Natural killer cell (primary cell): ENCODE measurements at regions not wholly inside any gene's neighbourhood (a gene's known extent, or its start where the extent isn't known, plus 50 kb on each side); places are given as distances from the start of the nearest gene placed in this dataset.
A peak's percentile ranks its signal among the peaks of the same experiment; 100 is the strongest.

Experiments
- ATAC-seq, 3 donors: fragments of 150-1000 bp in 2 of 3; fragments of 200-7000 bp in 1 of 3; cut with Tn5 transposase; 1 replicate in 1 of 3; 2 replicates in 2 of 3; pipeline ENCODE4 v1.10.0; 2021; ENCODE audit warnings: mild to moderate bottlenecking in 2 of 3, moderate library complexity in 2 of 3
- DNase-seq, 2 donors: peaks; one replicate each; pipeline versions ENCODE4 v3.0.0 to v3.0.0-alpha.2; 2013 to 2021; ENCODE audit warnings: mixed read lengths in 1 of 2
- H3K27ac ChIP-seq: one replicate; pipeline ENCODE4 v1.5.1; 2013; ENCODE audit warnings: mild to moderate bottlenecking, low read length
- H3K27me3 ChIP-seq: one replicate; pipeline ENCODE4 v1.6.1; 2013; ENCODE audit warnings: low read length; ENCODE audit not compliant: control insufficient read depth, insufficient read depth
- H3K36me3 ChIP-seq: one replicate; pipeline ENCODE4 v1.6.1; 2013; ENCODE audit warnings: low read length; ENCODE audit not compliant: control insufficient read depth, insufficient read depth
- H3K4me1 ChIP-seq: one replicate; pipeline ENCODE4 v1.6.1; 2013; ENCODE audit warnings: low read length; ENCODE audit not compliant: control insufficient read depth, insufficient read depth
- H3K4me3 ChIP-seq: one replicate; pipeline ENCODE4 v1.5.1; 2013; ENCODE audit warnings: low read length
- H3K9me3 ChIP-seq: one replicate; pipeline ENCODE4 v1.6.1; 2013; ENCODE audit warnings: low read length; ENCODE audit not compliant: control insufficient read depth, insufficient read depth
- H3K27ac Mint-ChIP-seq, 2 donors: one replicate each; pipeline ENCODE4 v1.8.0; 2022; ENCODE audit warnings: mild to moderate bottlenecking in 2 of 2, mixed read lengths in 2 of 2, moderate library complexity in 1 of 2
- H3K27me3 Mint-ChIP-seq, 2 donors: one replicate each; pipeline ENCODE4 v1.8.0; 2022; ENCODE audit warnings: low read depth in 2 of 2, mixed read lengths in 2 of 2
- H3K36me3 Mint-ChIP-seq: one replicate; pipeline ENCODE4 v1.8.0; 2022; ENCODE audit warnings: mixed read lengths
- H3K4me1 Mint-ChIP-seq, 2 donors: one replicate each; pipeline ENCODE4 v1.8.0; 2022; ENCODE audit warnings: mixed read lengths in 2 of 2
- H3K4me3 Mint-ChIP-seq: one replicate; pipeline ENCODE4 v1.8.0; 2022; ENCODE audit warnings: mild to moderate bottlenecking, moderate library complexity, mixed read lengths
- H3K9me3 Mint-ChIP-seq, 2 donors: one replicate each; pipeline ENCODE4 v1.8.0; 2022; ENCODE audit warnings: mixed read lengths in 2 of 2
- WGBS: methylation state at CpG from one replicate; pipeline ENCODE4 v1.1.7; 2013; ENCODE audit warnings: missing lambda C conversion rate; ENCODE audit not compliant: insufficient coverage; 5-methylcytosine and 5-hydroxymethylcytosine counted together
- intact Hi-C: fragments of 100-400 bp; cut with micrococcal nuclease; formaldehyde crosslinking; loops from one replicate; pipeline ENCODE4 v1.14.2; 2022
- TF ChIP-seq, protein P1 (sequence below): fragments of 200-600 bp; IDR thresholded peaks from one replicate; pipeline ENCODE4 v1.8.0; 2022; ENCODE audit warnings: antibody characterized with exemption

DNA sequence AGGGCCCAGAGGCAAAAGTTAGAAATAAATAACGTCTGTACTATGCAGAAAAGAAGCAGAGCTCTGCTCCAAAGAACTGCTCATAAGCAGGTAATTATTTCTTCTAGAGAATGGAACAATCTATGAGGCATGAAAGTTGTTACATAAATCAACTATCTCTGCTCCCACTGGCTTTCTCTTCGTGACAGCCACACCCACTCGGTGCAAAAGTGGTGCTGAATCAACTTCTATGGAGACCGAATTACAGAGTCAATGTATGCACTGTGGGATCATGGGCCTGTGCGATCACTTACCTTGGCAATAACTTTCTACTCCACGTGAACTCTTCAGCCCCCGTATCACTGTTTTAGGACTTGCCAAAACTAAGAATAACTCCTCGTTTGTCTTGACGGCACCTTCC, 99.4 kb upstream of the ATXN3L start:
- no peaks in the 10 kb centered on the region for H3K9me3 ChIP-seq
- Mint-ChIP-seq H3K36me3 (no peaks in the 10 kb centered on the region), H3K4me3 (no peak overlapping the region), H3K9me3 (no peaks in the 10 kb centered on the region), H3K4me1 (peaks cover 0 to 5% of the 10 kb centered on the region in 2 donors), H3K27ac (no peak overlapping the region), H3K27me3 (peaks cover 0 to 47% of the 10 kb centered on the region in 2 donors)
- H3K4me3 ChIP-seq, result no peak overlapping the region
- TF ChIP-seq, protein P1, sequence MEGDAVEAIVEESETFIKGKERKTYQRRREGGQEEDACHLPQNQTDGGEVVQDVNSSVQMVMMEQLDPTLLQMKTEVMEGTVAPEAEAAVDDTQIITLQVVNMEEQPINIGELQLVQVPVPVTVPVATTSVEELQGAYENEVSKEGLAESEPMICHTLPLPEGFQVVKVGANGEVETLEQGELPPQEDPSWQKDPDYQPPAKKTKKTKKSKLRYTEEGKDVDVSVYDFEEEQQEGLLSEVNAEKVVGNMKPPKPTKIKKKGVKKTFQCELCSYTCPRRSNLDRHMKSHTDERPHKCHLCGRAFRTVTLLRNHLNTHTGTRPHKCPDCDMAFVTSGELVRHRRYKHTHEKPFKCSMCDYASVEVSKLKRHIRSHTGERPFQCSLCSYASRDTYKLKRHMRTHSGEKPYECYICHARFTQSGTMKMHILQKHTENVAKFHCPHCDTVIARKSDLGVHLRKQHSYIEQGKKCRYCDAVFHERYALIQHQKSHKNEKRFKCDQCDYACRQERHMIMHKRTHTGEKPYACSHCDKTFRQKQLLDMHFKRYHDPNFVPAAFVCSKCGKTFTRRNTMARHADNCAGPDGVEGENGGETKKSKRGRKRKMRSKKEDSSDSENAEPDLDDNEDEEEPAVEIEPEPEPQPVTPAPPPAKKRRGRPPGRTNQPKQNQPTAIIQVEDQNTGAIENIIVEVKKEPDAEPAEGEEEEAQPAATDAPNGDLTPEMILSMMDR, result no peak
- no peak for DNase-seq
- H3K27me3 ChIP-seq, result no peaks in the 10 kb centered on the region
- WGBS, result 79% methylated on average over 9 of the region's 9 CpGs
- H3K4me1 ChIP-seq, result no peaks in the 10 kb centered on the region
- peak overlapping the region; percentile 30 for H3K27ac ChIP-seq
- H3K36me3 ChIP-seq, result no peaks in the 10 kb centered on the region
- no peak for ATAC-seq
- intact Hi-C loops, result no loop called here

DNA sequence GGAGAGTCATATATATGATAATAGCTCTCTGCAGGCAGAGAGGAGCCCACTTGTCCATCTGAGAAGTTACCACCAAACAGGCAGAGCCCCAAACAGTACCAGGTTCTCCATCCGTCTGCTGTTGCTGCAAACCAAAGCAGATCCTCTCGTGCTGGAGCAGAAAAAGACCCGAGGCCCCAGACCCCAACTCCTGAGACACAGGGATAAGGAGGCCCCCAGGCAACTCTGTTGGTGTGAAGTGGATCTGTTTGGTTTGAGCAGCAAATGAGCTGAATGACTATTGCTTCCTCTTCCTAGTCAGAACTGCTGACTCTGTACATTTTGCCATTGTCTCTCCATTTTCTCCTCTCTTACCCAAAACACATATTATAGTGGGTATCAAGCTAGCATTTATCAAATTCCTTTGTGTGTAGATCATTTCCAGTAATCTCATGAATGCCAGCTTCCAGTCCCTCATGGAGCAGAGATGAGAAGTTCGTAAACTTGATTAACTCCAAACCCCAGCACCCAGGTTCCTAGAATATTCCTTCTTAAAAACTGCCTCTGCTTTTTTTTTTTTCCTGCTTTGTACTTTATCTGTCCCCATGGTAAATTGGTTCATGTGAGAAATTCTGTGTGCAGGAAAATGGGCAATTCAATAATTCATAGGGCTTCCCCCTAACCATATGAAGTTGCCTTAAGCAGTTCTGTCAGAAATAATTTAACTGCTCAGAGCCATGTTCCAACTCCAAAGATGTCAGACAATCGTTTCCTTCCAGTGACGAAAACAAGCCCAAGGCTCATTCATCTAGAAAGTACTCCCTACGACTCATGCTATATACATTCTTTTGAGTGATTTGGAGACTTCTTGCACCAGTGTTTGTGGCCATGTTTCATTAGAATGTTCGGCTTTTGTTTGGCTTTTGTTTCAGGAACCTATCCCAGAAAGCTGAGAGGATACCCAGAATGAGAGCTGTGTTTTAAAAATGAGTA, 98.6 kb upstream of the ATXN3L start:
- intact Hi-C loops, result no loop called here
- Histone ChIP-seq H3K27me3 (no peaks in the 10 kb centered on the region), H3K4me1 (no peaks in the 10 kb centered on the region), H3K9me3 (no peaks in the 10 kb centered on the region), H3K36me3 (no peaks in the 10 kb centered on the region), H3K4me3 (no peak overlapping the region), H3K27ac (no peak overlapping the region)
- 91% methylated on average over 7 of the region's 8 CpGs for WGBS
- Mint-ChIP-seq H3K4me1 (peaks cover 0 to 5% of the 10 kb centered on the region in 2 donors), H3K27ac (no peak overlapping the region), H3K27me3 (peaks cover 0 to 41% of the 10 kb centered on the region in 2 donors), H3K9me3 (no peaks in the 10 kb centered on the region), H3K36me3 (no peaks in the 10 kb centered on the region), H3K4me3 (no peak overlapping the region)
- TF ChIP-seq, protein P1, result no peak
- no peak for DNase-seq
- ATAC-seq, result no peak

DNA sequence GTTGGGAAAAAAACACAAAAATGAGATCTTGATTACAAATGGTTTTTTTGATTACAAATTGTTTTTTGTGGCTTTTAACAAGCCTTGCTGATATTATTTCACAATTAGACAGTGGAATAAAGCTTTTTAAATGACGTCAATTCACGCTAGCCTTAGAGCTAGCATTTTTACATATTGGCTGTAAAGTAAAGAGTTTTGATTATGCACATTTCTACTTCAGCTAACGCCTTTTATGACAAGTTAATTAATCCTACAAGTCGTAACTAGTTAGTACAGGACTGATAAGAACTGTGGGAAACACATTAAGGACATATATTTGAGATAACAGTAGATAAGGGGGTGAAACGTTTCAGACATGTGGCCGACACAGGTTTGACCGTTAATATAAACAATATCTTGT, 95.7 kb upstream of the ATXN3L start:
- H3K4me1 Mint-ChIP-seq, result peaks cover 0 to 4% of the 10 kb centered on the region in 2 donors
- ATAC-seq (no peak), DNase-seq (no peak)
- no peaks in the 10 kb centered on the region for H3K36me3 Mint-ChIP-seq
- no peaks in the 10 kb centered on the region for H3K27me3 ChIP-seq
- TF ChIP-seq, protein P1, result no peak
- H3K4me3 Mint-ChIP-seq, result no peak overlapping the region
- H3K9me3 Mint-ChIP-seq, result no peaks in the 10 kb centered on the region
- H3K36me3 ChIP-seq, result no peaks in the 10 kb centered on the region
- no peak overlapping the region for H3K4me3 ChIP-seq
- peaks cover 0 to 41% of the 10 kb centered on the region in 2 donors for H3K27me3 Mint-ChIP-seq
- no peaks in the 10 kb centered on the region for H3K9me3 ChIP-seq
- WGBS, result 100% methylated on average over 3 of the region's 7 CpGs
- no peaks in the 10 kb centered on the region for H3K4me1 ChIP-seq
- intact Hi-C loops, result no loop called here
- H3K27ac ChIP-seq, result no peak overlapping the region
- H3K27ac Mint-ChIP-seq, result no peak overlapping the region
